ENCODE measurements at regions not wholly inside any gene's neighbourhood (a gene's known extent, or its start where the extent isn't known, plus 50 kb on each side); places are given as distances from the start of the nearest gene placed in this dataset.

- no peak overlapping the region for H3K4me2 ChIP-seq (ENCODE audit: low read length)
- H3K79me2 ChIP-seq (ENCODE audit: insufficient read depth, low read depth, low read length): no peaks in the 10 kb centered on the region
- no peak overlapping the region for H2AFZ ChIP-seq (ENCODE audit: low read length)
- POLR2A ChIA-PET: no interaction called here
- H3K4me3 ChIP-seq (ENCODE audit: low read depth, low read length, poor library complexity, severe bottlenecking): no peak overlapping the region
- no peak overlapping the region for H3K27ac ChIP-seq (ENCODE audit: low read depth, low read length, poor library complexity, severe bottlenecking)
- no TSS peak for BruUV-seq (replicated peaks)
- no peak for DNase-seq (ENCODE audit: low spot score)
- no peaks in the 10 kb centered on the region for H3K4me1 ChIP-seq (ENCODE audit: insufficient read depth, low read length, poor library complexity, severe bottlenecking)
- intact Hi-C loops (cut with micrococcal nuclease; ENCODE audit: unreplicated experiment): no loop called here
- no peaks in the 10 kb centered on the region for H3K9me2 ChIP-seq (ENCODE audit: insufficient read depth, low read length)
- no peaks in the 10 kb centered on the region for H3K36me3 ChIP-seq (ENCODE audit: insufficient read depth, low read length)
- CTCF ChIA-PET (ENCODE audit: unreplicated experiment): no interaction called here
- H4K20me1 ChIP-seq (ENCODE audit: insufficient read depth, low read length): no peaks in the 10 kb centered on the region
- no peak for TF ChIP-seq EZH2phosphoT487 (IDR thresholded peaks at IDR 0.05; ENCODE audit: borderline replicate concordance, low read depth, low read length)
- TF ChIP-seq CTCF (conservative IDR thresholded peaks at IDR 0.05; ENCODE audit: low read length): no peak
- no peaks in the 10 kb centered on the region for H3K9me3 ChIP-seq (ENCODE audit: low read length)
Measured at GRCh38 chr12:107148107-107148506, 54.8 kb upstream of the CRY1 start.

- no peak overlapping the region for H2AFZ ChIP-seq (ENCODE audit: low read length)
- H3K4me2 ChIP-seq (ENCODE audit: low read length): no peak overlapping the region
- H3K9me3 ChIP-seq (ENCODE audit: low read length): no peaks in the 10 kb centered on the region
- no peak overlapping the region for H3K4me3 ChIP-seq (ENCODE audit: low read depth, low read length, poor library complexity, severe bottlenecking)
- H3K9me2 ChIP-seq (ENCODE audit: insufficient read depth, low read length): no peaks in the 10 kb centered on the region
- no peak for DNase-seq (ENCODE audit: low spot score)
- no peaks in the 10 kb centered on the region for H3K79me2 ChIP-seq (ENCODE audit: insufficient read depth, low read depth, low read length)
- H4K20me1 ChIP-seq (ENCODE audit: insufficient read depth, low read length): no peaks in the 10 kb centered on the region
- ChIA-PET POLR2A (no interaction called here), CTCF (ENCODE audit: unreplicated experiment) (no interaction called here)
- TF ChIP-seq EZH2phosphoT487 (IDR thresholded peaks at IDR 0.05; ENCODE audit: borderline replicate concordance, low read depth, low read length): no peak
- TF ChIP-seq CTCF (conservative IDR thresholded peaks at IDR 0.05; ENCODE audit: low read length): no peak
- BruUV-seq (replicated peaks): no TSS peak
- H3K4me1 ChIP-seq (ENCODE audit: insufficient read depth, low read length, poor library complexity, severe bottlenecking): no peaks in the 10 kb centered on the region
- intact Hi-C loops (cut with micrococcal nuclease; ENCODE audit: unreplicated experiment): no loop called here
- no peaks in the 10 kb centered on the region for H3K36me3 ChIP-seq (ENCODE audit: insufficient read depth, low read length)
- H3K27ac ChIP-seq (ENCODE audit: low read depth, low read length, poor library complexity, severe bottlenecking): no peak overlapping the region
Measured at GRCh38 chr12:107152315-107152714, 59.0 kb upstream of the CRY1 start.

GRCh38 chr12:107159384-107159900, 66.1 kb upstream of the CRY1 start:
- no peak for TF ChIP-seq EZH2phosphoT487 (IDR thresholded peaks at IDR 0.05; ENCODE audit: borderline replicate concordance, low read depth, low read length)
- TF ChIP-seq CTCF (conservative IDR thresholded peaks at IDR 0.05; ENCODE audit: low read length): no peak
- Histone ChIP-seq H3K79me2 (ENCODE audit: insufficient read depth, low read depth, low read length) (no peaks in the 10 kb centered on the region), H3K27ac (ENCODE audit: low read depth, low read length, poor library complexity, severe bottlenecking) (no peak overlapping the region), H3K4me2 (ENCODE audit: low read length) (no peak overlapping the region), H3K4me1 (ENCODE audit: insufficient read depth, low read length, poor library complexity, severe bottlenecking) (no peaks in the 10 kb centered on the region), H2AFZ (ENCODE audit: low read length) (no peak overlapping the region), H3K4me3 (ENCODE audit: low read depth, low read length, poor library complexity, severe bottlenecking) (no peak overlapping the region), H3K36me3 (ENCODE audit: insufficient read depth, low read length) (no peaks in the 10 kb centered on the region), H4K20me1 (ENCODE audit: insufficient read depth, low read length) (no peaks in the 10 kb centered on the region), H3K9me2 (ENCODE audit: insufficient read depth, low read length) (no peaks in the 10 kb centered on the region), H3K9me3 (ENCODE audit: low read length) (no peaks in the 10 kb centered on the region)
- BruUV-seq (replicated peaks): no TSS peak
- no peak for DNase-seq (ENCODE audit: low spot score)
- intact Hi-C loops (cut with micrococcal nuclease; ENCODE audit: unreplicated experiment): no loop called here
- POLR2A ChIA-PET: no interaction called here
- CTCF ChIA-PET (ENCODE audit: unreplicated experiment): no interaction called here
